ENCODE measurements at regions not wholly inside any gene's neighbourhood (a gene's known extent, or its start where the extent isn't known, plus 50 kb on each side); places are given as distances from the start of the nearest gene placed in this dataset.

GRCh38 chr1:67588178-67588855 is 96.7 kb upstream of the GADD45A start (continued):
- TF ChIP-seq ZNF692 (tag by site-specific recombination; IDR thresholded peaks at IDR 0.05) (no peak), ZNF132 (tag by site-specific recombination; IDR thresholded peaks at IDR 0.05; ENCODE audit: borderline replicate concordance) (no peak), ZNF501 (tag by site-specific recombination; IDR thresholded peaks at IDR 0.05) (no peak), ZNF221 (tag by site-specific recombination; IDR thresholded peaks at IDR 0.05; ENCODE audit: borderline replicate concordance) (no peak), ZBTB44 (tag by site-specific recombination; IDR thresholded peaks at IDR 0.05) (no peak), ZNF621 (tag by site-specific recombination; IDR thresholded peaks at IDR 0.05) (no peak), ZNF24 (tag by site-specific recombination; IDR thresholded peaks at IDR 0.05) (no peak)

- POLR2A ChIA-PET = interaction anchor here (0.9 kb wide), 1 partner anchor 95 kb away, joined by 3 read pairs; the partner anchor contains the start of gene GADD45A
- TF ChIP-seq ZNF324 (tag by site-specific recombination; IDR thresholded peaks at IDR 0.05) (no peak), ZNF596 (tag by site-specific recombination; IDR thresholded peaks at IDR 0.05) (no peak), FEZF1 (tag by site-specific recombination; IDR thresholded peaks at IDR 0.05) (no peak), TCF7L2 (IDR thresholded peaks at IDR 0.05; ENCODE audit: borderline replicate concordance, low read depth, low read length) (no peak), ZSCAN16 (tag by site-specific recombination; IDR thresholded peaks at IDR 0.05) (no peak), REST (tag by site-specific recombination; IDR thresholded peaks at IDR 0.05) (no peak), ZNF404 (tag by site-specific recombination; IDR thresholded peaks at IDR 0.05) (no peak), GFI1B (tag by site-specific recombination; IDR thresholded peaks at IDR 0.05) (no peak)
- TF ChIP-seq, protein P1, sequence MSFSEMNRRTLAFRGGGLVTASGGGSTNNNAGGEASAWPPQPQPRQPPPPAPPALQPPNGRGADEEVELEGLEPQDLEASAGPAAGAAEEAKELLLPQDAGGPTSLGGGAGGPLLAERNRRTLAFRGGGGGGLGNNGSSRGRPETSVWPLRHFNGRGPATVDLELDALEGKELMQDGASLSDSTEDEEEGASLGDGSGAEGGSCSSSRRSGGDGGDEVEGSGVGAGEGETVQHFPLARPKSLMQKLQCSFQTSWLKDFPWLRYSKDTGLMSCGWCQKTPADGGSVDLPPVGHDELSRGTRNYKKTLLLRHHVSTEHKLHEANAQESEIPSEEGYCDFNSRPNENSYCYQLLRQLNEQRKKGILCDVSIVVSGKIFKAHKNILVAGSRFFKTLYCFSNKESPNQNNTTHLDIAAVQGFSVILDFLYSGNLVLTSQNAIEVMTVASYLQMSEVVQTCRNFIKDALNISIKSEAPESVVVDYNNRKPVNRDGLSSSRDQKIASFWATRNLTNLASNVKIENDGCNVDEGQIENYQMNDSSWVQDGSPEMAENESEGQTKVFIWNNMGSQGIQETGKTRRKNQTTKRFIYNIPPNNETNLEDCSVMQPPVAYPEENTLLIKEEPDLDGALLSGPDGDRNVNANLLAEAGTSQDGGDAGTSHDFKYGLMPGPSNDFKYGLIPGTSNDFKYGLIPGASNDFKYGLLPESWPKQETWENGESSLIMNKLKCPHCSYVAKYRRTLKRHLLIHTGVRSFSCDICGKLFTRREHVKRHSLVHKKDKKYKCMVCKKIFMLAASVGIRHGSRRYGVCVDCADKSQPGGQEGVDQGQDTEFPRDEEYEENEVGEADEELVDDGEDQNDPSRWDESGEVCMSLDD (tag by site-specific recombination; IDR thresholded peaks at IDR 0.05) = no peak
- Histone ChIP-seq H3K27ac (ENCODE audit: extremely low read depth, low read depth, low read length) (no peak overlapping the region), H3K4me1 (ENCODE audit: control insufficient read depth, insufficient read depth, low read length) (no peaks in the 10 kb centered on the region), H3K4me3 (ENCODE audit: low read depth, low read length) (no peak overlapping the region), H3K36me3 (ENCODE audit: control insufficient read depth in 2 of 2, insufficient read depth in 1 of 2, low read length in 2 of 2) (no peaks in the 10 kb centered on the region), H3K9me3 (ENCODE audit: control insufficient read depth, insufficient read depth, low read depth, low read length) (no peaks in the 10 kb centered on the region)
- CTCF ChIA-PET = interaction anchor here (1.6 kb wide), 1 partner anchor 28 kb away, joined by 5 read pairs; no protein-coding TSS in a partner anchor
These were observed 95.3 kb upstream of the GADD45A start for GRCh38 chr1:67589519-67590233.

Measured in HEK293 (cell line).